ENCODE measurements at regions not wholly inside any gene's neighbourhood (a gene's known extent, or its start where the extent isn't known, plus 50 kb on each side); places are given as distances from the start of the nearest gene placed in this dataset.
"Not testable (repeated sequence)": the region's sequence is repeated elsewhere in the genome, so short reads cannot be mapped to it uniquely, and the experiment has no call there.

- Histone ChIP-seq H3K36me3 (ENCODE audit: low read depth) (no peaks in the 10 kb centered on the region), H3K9me3 (peaks cover 37% of the 10 kb centered on the region), H3K4me3 (no peak overlapping the region), H3K4me1 (ENCODE audit: low read depth) (no peaks in the 10 kb centered on the region)
- intact Hi-C loops (cut with DNase I, micrococcal nuclease), result no loop called here
- ATAC-seq, result no peak
- no peak for TF ChIP-seq CTCF (IDR thresholded peaks at IDR 0.05)
- DNase-seq, result no peak
Measured at GRCh38 chr14:39592116-39592789, 160.0 kb upstream of the FBXO33 start.

GRCh38 chr14:39589882-39590281 lies 157.6 kb upstream of the FBXO33 start:
- H3K4me3 ChIP-seq; H3K4me1 ChIP-seq (ENCODE audit: low read depth); ATAC-seq; H3K36me3 ChIP-seq (ENCODE audit: low read depth); DNase-seq; intact Hi-C loops (cut with DNase I, micrococcal nuclease): not testable (repeated sequence)
- peaks cover 26% of the 10 kb centered on the region for H3K9me3 ChIP-seq

DNA sequence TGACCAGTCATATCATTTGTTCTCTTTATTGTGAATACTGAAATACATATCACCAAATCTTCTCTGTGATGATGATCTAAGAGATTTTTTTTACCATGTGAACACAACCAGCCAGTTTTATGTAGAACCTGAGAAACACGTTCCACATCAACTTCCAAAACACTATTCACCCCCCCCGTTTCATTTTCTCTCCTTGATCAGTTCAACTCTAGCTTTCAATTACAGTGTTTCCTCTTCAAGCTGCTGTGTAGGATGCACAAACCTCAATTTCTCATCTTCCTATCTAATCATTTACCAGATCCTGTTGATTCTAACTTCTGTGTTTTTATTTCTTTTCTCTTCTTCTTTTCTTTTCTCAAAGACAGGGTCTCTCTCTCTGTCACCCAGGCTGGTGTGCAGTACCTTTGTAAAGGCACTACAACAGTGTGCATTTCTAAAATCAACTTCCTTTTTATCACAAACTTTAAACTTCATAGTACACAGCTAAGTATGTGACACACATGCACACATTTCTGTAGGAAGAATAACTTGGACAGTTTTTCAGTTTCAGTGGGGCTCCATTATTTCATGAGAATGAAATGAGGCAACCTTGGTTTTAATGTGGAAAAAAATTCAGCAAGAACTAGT lies 149.9 kb upstream of the FBXO33 start:
- DNase-seq (no peak), ATAC-seq (no peak)
- Histone ChIP-seq H3K4me3 (no peak overlapping the region), H3K9me3 (no peaks in the 10 kb centered on the region), H3K36me3 (ENCODE audit: low read depth) (no peaks in the 10 kb centered on the region), H3K4me1 (ENCODE audit: low read depth) (no peaks in the 10 kb centered on the region)
- intact Hi-C loops (cut with DNase I, micrococcal nuclease), result no loop called here
- no peak for TF ChIP-seq CTCF (IDR thresholded peaks at IDR 0.05)

GRCh38 chr14:39581474-39581873 lies 149.2 kb upstream of the FBXO33 start:
- Histone ChIP-seq H3K4me3 (no peak overlapping the region), H3K4me1 (ENCODE audit: low read depth) (no peaks in the 10 kb centered on the region), H3K36me3 (ENCODE audit: low read depth) (no peaks in the 10 kb centered on the region), H3K9me3 (no peaks in the 10 kb centered on the region)
- intact Hi-C loops (cut with DNase I, micrococcal nuclease), result no loop called here
- no peak for ATAC-seq
- DNase-seq, result no peak
- TF ChIP-seq CTCF (IDR thresholded peaks at IDR 0.05), result no peak

- no peak overlapping the region for H3K4me3 ChIP-seq
- TF ChIP-seq CTCF (IDR thresholded peaks at IDR 0.05), result no peak
- DNase-seq (no peak), ATAC-seq (no peak)
- peaks cover 1% of the 10 kb centered on the region for H3K9me3 ChIP-seq
- H3K36me3 ChIP-seq (ENCODE audit: low read depth), result no peaks in the 10 kb centered on the region
- intact Hi-C loops (cut with DNase I, micrococcal nuclease), result no loop called here
- no peaks in the 10 kb centered on the region for H3K4me1 ChIP-seq (ENCODE audit: low read depth)
Measured at GRCh38 chr14:39580696-39581095, 148.5 kb upstream of the FBXO33 start.

DNA sequence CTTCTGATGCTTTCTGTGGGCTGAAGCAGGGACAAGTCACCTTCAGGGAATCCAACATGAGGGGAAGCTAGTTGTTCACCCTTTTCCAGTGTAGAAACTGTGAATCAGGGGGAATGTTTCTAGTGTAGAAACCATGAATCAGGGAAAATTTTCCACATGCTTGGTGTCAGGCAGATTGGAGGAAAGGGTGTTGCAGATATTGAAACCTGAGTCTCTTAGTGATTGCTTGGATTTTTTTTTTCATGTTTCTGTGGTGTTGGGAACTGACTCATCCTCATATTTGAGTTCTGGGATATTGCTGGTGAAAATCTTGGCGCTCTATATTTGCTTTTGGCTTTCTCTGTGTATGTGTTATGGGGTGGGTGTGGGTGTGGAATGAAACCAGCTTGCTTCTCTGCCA lies 144.5 kb upstream of the FBXO33 start:
- no peak for TF ChIP-seq CTCF (IDR thresholded peaks at IDR 0.05)
- H3K36me3 ChIP-seq (ENCODE audit: low read depth), result no peaks in the 10 kb centered on the region
- intact Hi-C loops (cut with DNase I, micrococcal nuclease), result no loop called here
- no peaks in the 10 kb centered on the region for H3K4me1 ChIP-seq (ENCODE audit: low read depth)
- H3K9me3 ChIP-seq, result peaks cover 37% of the 10 kb centered on the region
- DNase-seq (no peak), ATAC-seq (no peak)
- no peak overlapping the region for H3K4me3 ChIP-seq
